PC-3 (cell line): ENCODE measurements at regions not wholly inside any gene's neighbourhood (a gene's known extent, or its start where the extent isn't known, plus 50 kb on each side); places are given as distances from the start of the nearest gene placed in this dataset.

ENCODE experiments used
- ATAC-seq: fragments of 200-7000 bp; cut with Tn5 transposase; 2 replicates; pipeline ENCODE4 v1.9.1; 2020; ENCODE audit warnings: mild to moderate bottlenecking, moderate library complexity
- BruUV-seq: library from RNA; stranded (reverse); fragments of 400-500 nt; replicated peaks from 2 replicates; lab custom pipeline; 2021; lab: Mats Ljungman, UMichigan
- CTCF ChIA-PET: fragments of 300-600 bp; sonication (Branson Sonifier 250); formaldehyde crosslinking; loops from one replicate; lab custom pipeline; 2022; ENCODE audit warnings: antibody characterized with exemption; lab: Charles Lee
- POLR2A ChIA-PET: fragments of 300-600 bp; sonication (Branson Sonifier 250); formaldehyde crosslinking; loops from one replicate; lab custom pipeline; 2022; ENCODE audit warnings: antibody characterized with exemption; ENCODE audit not compliant: unreplicated experiment; lab: Charles Lee
- DNase-seq: peaks from one replicate; pipeline ENCODE4 v3.0.0-alpha.2; 2015
- H2AFZ ChIP-seq: fragments of 300-600 bp; sonication (generic); 2 replicates; pipeline ENCODE4 v1.6.0; 2016; ENCODE audit warnings: antibody characterized with exemption, low read length
- H3F3A ChIP-seq: fragments of 300-600 bp; sonication (generic); one replicate; pipeline ENCODE4 v1.6.0; 2017; ENCODE audit warnings: antibody characterized with exemption, low read length, control low read depth, mild to moderate bottlenecking; ENCODE audit not compliant: unreplicated experiment
- H3K27ac ChIP-seq: fragments of 300-600 bp; sonication (generic); 2 replicates; pipeline ENCODE4 v1.5.1; 2016; ENCODE audit warnings: mild to moderate bottlenecking, low read length
- H3K27me3 ChIP-seq: fragments of 300-600 bp; sonication (generic); 2 replicates; pipeline ENCODE4 v1.6.1; 2016; ENCODE audit warnings: low read length, mixed read lengths
- H3K36me3 ChIP-seq: fragments of 300-600 bp; sonication (generic); 2 replicates; pipeline ENCODE4 v1.6.1; 2016; ENCODE audit warnings: low read depth, mixed run types, low read length, mixed read lengths
- H3K4me1 ChIP-seq: fragments of 300-600 bp; sonication (generic); 2 replicates; pipeline ENCODE4 v1.5.1; 2016; ENCODE audit warnings: low read length; ENCODE audit not compliant: insufficient read depth
- H3K4me2 ChIP-seq: fragments of 300-600 bp; sonication (generic); 2 replicates; pipeline ENCODE4 v1.6.0; 2016; ENCODE audit warnings: low read length
- H3K4me3 ChIP-seq: fragments of 300-600 bp; sonication (generic); 2 replicates; pipeline ENCODE4 v1.5.1; 2016; ENCODE audit warnings: mild to moderate bottlenecking, low read length, mixed read lengths
- H3K79me2 ChIP-seq: fragments of 300-600 bp; sonication (generic); 2 replicates; pipeline ENCODE4 v1.6.1; 2017; ENCODE audit warnings: low read length, mixed read lengths
- H3K9ac ChIP-seq: fragments of 300-600 bp; sonication (generic); 2 replicates; pipeline ENCODE4 v1.6.0; 2016; ENCODE audit warnings: mild to moderate bottlenecking, low read length
- H3K9me2 ChIP-seq: fragments of 300-600 bp; sonication (generic); replicated peaks from 2 replicates; pipeline ENCODE4 v1.6.1; 2016; ENCODE audit warnings: mixed run types, low read length, mixed read lengths
- H3K9me3 ChIP-seq: fragments of 300-600 bp; sonication (generic); 2 replicates; pipeline ENCODE4 v1.6.1; 2016; ENCODE audit warnings: low read length, mixed read lengths
- H4K20me1 ChIP-seq: fragments of 300-600 bp; sonication (generic); 2 replicates; pipeline ENCODE4 v1.6.1; 2016; ENCODE audit warnings: low read length, mixed read lengths
- EZH2 ChIP-seq: fragments of 300-600 bp; sonication (generic); IDR thresholded peaks from one replicate; pipeline ENCODE4 v1.6.1; 2017; ENCODE audit warnings: antibody characterized with exemption, mild to moderate bottlenecking, low read length; ENCODE audit not compliant: unreplicated experiment
- EZH2phosphoT487 ChIP-seq: fragments of 300-600 bp; sonication (generic); IDR thresholded peaks from 2 replicates; pipeline ENCODE4 v1.6.1; 2018; ENCODE audit warnings: mild to moderate bottlenecking, antibody characterized with exemption, low read length, borderline replicate concordance
- intact Hi-C: fragments of 100-400 bp; cut with micrococcal nuclease; formaldehyde crosslinking; loops from 2 replicates; pipeline ENCODE4 v1.9.0; 2023
- TF ChIP-seq, protein P1 (sequence below): fragments of 300-600 bp; sonication (generic); conservative IDR thresholded peaks from 2 replicates; pipeline ENCODE4 v1.5.1; 2017; ENCODE audit warnings: antibody characterized with exemption, low read depth, mild to moderate bottlenecking, low read length

GRCh38 chr1:38272515-38272914 is 225.9 kb upstream of the POU3F1 start:
- H4K20me1 ChIP-seq = no peaks in the 10 kb centered on the region
- H3K27me3 ChIP-seq = peaks cover 52% of the 10 kb centered on the region
- H3F3A ChIP-seq = no peaks in the 10 kb centered on the region
- BruUV-seq = no TSS peak
- no peak overlapping the region for H3K4me3 ChIP-seq
- ChIA-PET CTCF (no interaction called here), POLR2A (no interaction called here)
- no peaks in the 10 kb centered on the region for H3K4me1 ChIP-seq
- ATAC-seq (no peak), DNase-seq (no peak)
- H3K4me2 ChIP-seq = no peak overlapping the region
- H3K36me3 ChIP-seq = no peaks in the 10 kb centered on the region
- no peaks in the 10 kb centered on the region for H3K9me3 ChIP-seq
- intact Hi-C loops = no loop called here
- H3K79me2 ChIP-seq = no peaks in the 10 kb centered on the region
- no peak for TF ChIP-seq EZH2phosphoT487
- no peak overlapping the region for H3K27ac ChIP-seq
- H3K9ac ChIP-seq = no peak overlapping the region
- H2AFZ ChIP-seq = no peak overlapping the region
- no peaks in the 10 kb centered on the region for H3K9me2 ChIP-seq

- Histone ChIP-seq H3K4me2 (no peak overlapping the region), H4K20me1 (no peaks in the 10 kb centered on the region), H3K79me2 (no peaks in the 10 kb centered on the region), H3K27ac (no peak overlapping the region), H3F3A (no peaks in the 10 kb centered on the region), H3K4me3 (no peak overlapping the region), H3K36me3 (no peaks in the 10 kb centered on the region), H3K9me2 (no peaks in the 10 kb centered on the region), H2AFZ (no peak overlapping the region), H3K27me3 (peaks cover 52% of the 10 kb centered on the region), H3K9me3 (no peaks in the 10 kb centered on the region), H3K4me1 (no peaks in the 10 kb centered on the region), H3K9ac (no peak overlapping the region)
- ATAC-seq = no peak
- no peak for DNase-seq
- ChIA-PET CTCF (no interaction called here), POLR2A (no interaction called here)
- BruUV-seq = no TSS peak
- no peak for TF ChIP-seq EZH2phosphoT487
- TF ChIP-seq EZH2 = no peak
- TF ChIP-seq, protein P1, sequence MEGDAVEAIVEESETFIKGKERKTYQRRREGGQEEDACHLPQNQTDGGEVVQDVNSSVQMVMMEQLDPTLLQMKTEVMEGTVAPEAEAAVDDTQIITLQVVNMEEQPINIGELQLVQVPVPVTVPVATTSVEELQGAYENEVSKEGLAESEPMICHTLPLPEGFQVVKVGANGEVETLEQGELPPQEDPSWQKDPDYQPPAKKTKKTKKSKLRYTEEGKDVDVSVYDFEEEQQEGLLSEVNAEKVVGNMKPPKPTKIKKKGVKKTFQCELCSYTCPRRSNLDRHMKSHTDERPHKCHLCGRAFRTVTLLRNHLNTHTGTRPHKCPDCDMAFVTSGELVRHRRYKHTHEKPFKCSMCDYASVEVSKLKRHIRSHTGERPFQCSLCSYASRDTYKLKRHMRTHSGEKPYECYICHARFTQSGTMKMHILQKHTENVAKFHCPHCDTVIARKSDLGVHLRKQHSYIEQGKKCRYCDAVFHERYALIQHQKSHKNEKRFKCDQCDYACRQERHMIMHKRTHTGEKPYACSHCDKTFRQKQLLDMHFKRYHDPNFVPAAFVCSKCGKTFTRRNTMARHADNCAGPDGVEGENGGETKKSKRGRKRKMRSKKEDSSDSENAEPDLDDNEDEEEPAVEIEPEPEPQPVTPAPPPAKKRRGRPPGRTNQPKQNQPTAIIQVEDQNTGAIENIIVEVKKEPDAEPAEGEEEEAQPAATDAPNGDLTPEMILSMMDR = no peak
- intact Hi-C loops = no loop called here
These were observed 224.4 kb upstream of the POU3F1 start for GRCh38 chr1:38270849-38271633.

DNA sequence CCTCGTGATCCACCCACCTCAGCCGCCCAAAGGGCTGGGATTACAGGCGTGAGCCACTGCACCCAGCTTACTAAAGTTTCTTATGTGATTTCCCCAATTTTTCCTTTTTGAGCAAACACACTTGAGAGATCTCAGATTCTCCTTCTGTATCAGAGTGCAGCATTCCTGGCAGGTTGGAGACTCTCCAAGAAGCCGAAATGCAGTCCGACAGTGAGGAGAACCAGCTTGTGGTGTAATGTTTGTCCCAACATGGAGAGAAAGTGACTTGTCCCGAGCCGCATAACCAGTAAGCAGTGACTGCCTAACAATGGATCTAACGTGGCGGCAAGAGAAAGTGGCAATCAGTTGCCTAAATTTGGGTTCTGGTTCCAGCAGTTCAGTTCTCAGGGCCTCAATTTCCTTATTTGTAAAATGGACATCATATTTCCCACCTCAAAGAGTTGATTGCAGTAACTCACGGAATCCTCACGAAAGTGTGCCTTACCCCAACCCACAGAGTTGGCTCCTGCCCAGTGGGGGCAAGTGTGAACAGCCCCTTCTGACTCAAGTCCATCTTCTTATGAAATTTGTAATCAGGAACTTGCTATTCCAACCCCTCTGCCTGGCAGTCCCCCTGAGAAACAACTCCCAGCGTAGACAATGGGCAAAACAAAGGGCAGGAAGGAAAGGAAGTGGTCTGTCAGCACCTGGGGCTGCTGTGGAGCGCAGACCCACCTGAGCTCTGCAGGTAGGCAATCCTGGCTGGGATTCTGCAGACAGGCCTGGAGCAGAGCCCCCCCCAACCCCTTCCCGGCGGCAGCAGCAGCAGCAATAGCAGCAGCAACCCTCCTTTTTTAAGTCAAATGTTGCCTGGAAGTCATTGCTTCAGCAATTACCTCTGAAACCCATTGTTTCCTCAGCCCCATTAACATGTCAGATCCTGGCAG is 223.6 kb upstream of the POU3F1 start:
- Histone ChIP-seq H3K36me3 (no peaks in the 10 kb centered on the region), H3K79me2 (no peaks in the 10 kb centered on the region), H3K27me3 (peaks cover 59% of the 10 kb centered on the region), H3K9me2 (no peaks in the 10 kb centered on the region), H2AFZ (no peak overlapping the region), H3F3A (no peaks in the 10 kb centered on the region), H3K9me3 (no peaks in the 10 kb centered on the region), H3K4me2 (no peak overlapping the region), H3K4me3 (no peak overlapping the region), H3K9ac (no peak overlapping the region), H4K20me1 (no peaks in the 10 kb centered on the region), H3K4me1 (no peaks in the 10 kb centered on the region), H3K27ac (no peak overlapping the region)
- ChIA-PET CTCF (no interaction called here), POLR2A (no interaction called here)
- ATAC-seq (no peak), DNase-seq (no peak)
- BruUV-seq = no TSS peak
- no peak for TF ChIP-seq EZH2
- TF ChIP-seq EZH2phosphoT487 = no peak
- TF ChIP-seq, protein P1 = no peak
- intact Hi-C loops = no loop called here
